ENCODE measurements at regions not wholly inside any gene's neighbourhood (a gene's known extent, or its start where the extent isn't known, plus 50 kb on each side); places are given as distances from the start of the nearest gene placed in this dataset.

- no peak for TF ChIP-seq POLR2A (IDR thresholded peaks at IDR 0.05; ENCODE audit: low read length)
- TF ChIP-seq GATA1 (IDR thresholded peaks at IDR 0.05; ENCODE audit: low read depth, low read length) = no peak
These were observed 246.7 kb downstream of the FOXD2 start for GRCh38 chr1:47684518-47684917.
